NCI-H748 treated with DMSO at 0.1 percent for 48 hours (cell line): ENCODE measurements at regions not wholly inside any gene's neighbourhood (a gene's known extent, or its start where the extent isn't known, plus 50 kb on each side); places are given as distances from the start of the nearest gene placed in this dataset.
"Not testable (repeated sequence)": the region's sequence is repeated elsewhere in the genome, so short reads cannot be mapped to it uniquely, and the experiment has no call there.

Source experiments
- DNase-seq: peaks from one replicate; lab custom pipeline; 2025; lab: John Stamatoyannopoulos, UW

DNA sequence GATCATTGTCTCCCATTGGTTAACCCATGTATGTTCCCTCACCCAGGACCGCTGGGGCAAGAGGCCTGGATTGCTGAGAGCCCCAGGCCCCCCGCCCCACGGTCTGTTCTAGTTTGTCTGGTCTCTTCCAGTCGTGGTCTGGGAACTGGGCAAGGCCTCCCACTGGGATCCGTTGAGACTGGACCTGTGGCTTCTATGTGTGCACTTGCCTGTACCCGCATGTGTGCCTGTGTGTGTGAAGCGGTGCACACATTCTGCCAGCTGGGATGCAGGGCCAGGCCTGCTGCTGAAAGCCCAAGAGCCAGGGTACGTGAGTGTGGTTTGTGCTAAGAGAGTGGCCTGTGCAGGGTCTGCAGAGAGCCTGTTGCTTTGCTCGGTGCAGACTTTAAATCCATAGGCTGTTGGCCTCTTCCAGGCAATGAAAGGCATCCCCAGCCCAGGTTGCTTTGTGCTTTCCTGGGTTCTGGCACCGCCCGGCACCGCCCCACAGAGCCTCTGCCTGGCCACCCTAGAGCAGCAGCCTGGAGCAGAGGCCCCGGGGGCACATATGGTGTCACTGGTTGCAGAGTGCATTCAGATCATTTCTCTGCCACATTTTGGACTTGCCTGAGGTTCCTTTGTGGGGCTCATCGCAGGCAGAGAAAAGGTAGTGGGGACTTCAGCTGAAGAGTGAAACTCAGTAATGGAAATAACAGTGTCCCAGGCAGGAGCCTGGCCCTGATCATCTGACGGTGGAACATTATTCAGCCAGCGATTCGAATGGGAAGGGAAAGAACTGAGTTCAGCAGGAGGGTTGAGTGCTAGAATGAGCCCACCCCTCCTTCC, 215.5 kb downstream of the GLRX3 start:
- no peak for DNase-seq

- no peak for DNase-seq
Observed at GRCh38 chr10:130352291-130352645, 216.1 kb downstream of the GLRX3 start.

DNA sequence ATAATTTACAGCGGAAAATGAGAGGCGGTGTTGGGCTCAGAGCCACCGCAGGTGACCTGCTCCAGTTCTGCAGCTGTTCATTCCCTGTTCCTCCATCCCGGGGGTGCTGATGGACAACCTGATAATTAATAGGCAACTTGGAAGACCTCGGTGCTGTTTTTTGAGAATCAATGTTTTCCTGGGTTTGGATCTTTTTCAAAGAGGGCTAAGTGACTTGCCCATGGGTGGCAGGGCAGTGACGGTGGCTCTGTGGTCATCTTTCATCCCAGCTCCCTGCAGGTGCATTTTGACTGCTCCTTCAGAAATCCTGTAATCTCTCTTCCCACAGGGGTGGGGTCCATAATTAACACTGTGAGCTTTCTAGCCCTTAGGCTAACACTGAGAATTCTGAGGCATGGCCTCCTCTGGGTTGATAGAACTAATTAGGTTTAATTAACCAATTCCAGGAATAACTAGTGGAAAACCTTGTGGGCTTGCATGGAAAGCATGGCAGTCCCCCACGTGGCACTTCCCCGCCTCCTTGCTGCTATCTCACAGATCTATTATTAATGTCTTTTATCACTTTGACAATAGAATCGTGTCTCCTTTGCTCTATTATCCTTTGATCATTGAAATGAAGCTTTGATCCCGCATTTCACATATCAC, 217.9 kb downstream of the GLRX3 start:
- DNase-seq = no peak

- DNase-seq = no peak
Observed at GRCh38 chr10:130354573-130354954, 218.4 kb downstream of the GLRX3 start.

GRCh38 chr10:130354976-130355795, 219.0 kb downstream of the GLRX3 start:
- DNase-seq = no peak

- not testable (repeated sequence) for DNase-seq
Observed at GRCh38 chr10:130356429-130356828, 220.2 kb downstream of the GLRX3 start.

DNA sequence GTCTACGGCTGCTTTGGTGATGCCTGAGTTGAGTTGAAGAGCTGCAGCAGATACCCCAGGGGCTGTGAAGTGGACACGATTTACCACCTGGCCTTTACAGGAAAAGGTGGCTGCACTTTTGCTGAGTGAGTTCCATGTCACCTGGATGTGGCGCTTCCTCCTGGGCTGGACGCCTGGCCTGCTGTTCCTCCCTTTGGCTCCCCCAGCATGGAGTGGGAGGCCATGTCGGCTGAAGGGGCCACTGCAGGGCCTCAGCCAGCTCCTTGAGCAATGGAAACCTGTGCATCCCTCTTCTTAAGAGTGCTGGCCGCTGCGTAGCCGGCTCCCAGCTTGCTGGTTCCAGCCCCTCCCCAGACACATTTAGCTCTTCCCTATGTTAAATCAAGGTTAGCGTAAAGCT, 221.0 kb downstream of the GLRX3 start:
- no peak for DNase-seq

DNA sequence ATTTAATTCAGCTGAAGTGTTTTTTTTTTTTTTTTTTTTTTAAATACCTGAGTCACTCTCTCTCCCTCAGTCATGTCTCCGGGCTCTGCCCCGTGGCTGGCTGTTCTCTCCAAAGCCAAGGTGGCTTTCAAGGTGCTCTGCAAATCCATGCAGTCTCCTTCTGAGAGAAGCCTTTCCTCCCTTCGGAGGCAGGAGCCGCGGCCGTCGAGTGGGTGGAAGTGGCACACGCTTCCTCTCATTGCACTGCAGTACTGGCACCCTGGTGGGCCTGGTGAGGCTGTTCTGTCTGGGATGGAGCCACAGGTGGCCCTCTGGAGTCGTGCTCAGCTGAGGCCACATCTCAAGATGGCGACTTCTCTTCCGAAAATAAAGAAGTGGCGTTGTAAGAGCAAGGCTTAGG, 221.8 kb downstream of the GLRX3 start:
- no peak for DNase-seq

DNA sequence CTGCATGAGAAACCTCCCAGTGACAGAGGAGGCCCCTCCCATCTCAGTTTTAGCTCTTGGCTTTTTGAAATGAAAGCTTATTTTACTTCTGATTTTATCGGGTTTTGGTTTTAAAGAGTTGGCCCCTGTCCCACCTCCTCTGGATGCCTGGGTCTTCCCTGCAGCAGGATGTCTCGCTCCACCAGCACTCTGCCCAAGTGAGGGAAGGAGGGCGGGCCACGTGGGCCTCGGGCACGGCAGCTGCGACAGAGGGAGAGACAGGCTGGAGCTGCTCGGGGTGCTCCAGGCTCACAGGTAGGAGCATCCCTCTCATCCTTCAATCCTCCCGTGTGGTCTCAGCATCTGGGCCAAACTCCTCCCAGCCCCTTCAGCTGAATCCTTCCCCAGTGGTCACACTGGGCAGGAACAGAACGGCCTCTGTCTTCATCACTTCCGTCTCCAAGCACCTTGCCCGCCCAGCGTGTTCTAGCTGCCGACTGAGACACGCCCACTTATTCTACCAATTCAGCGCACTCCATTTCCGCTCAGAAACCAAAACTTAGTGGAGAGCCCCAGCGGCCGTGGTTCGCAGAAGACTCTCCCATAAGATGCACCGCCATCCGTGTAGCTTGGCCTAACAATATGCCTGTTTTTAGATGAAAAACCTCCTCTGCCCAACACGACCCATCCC, 222.9 kb downstream of the GLRX3 start:
- no peak for DNase-seq

- no peak for DNase-seq
Observed at GRCh38 chr10:130359711-130360110, 223.5 kb downstream of the GLRX3 start.

DNA sequence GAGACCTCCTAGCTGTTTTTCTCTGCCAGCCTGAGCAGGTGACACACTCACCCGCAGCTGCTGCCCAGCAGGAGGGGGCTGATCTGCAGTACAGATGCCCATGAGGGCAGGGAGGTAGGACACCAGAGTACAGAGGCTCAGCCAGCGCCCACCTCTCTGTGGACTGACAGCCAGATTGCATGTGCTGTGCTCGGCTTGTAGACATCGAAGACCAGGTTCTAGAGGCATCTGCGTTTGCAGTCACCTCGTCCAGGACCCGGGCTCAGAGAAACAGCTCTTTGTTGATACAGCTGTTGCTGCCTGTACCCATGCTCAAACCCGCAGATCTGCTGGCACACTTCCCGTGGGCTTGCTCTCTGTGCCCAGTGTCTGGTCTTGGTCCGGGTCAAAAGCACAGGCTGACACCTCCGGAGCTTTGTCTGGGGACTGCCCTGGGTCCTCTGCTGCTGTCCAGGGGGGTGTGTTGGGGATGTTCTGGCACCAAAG, 224.7 kb downstream of the GLRX3 start:
- no peak for DNase-seq

GRCh38 chr10:130361351-130362105, 225.3 kb downstream of the GLRX3 start:
- DNase-seq = no peak

GRCh38 chr10:130362308-130362761, 226.1 kb downstream of the GLRX3 start:
- no peak for DNase-seq

DNA sequence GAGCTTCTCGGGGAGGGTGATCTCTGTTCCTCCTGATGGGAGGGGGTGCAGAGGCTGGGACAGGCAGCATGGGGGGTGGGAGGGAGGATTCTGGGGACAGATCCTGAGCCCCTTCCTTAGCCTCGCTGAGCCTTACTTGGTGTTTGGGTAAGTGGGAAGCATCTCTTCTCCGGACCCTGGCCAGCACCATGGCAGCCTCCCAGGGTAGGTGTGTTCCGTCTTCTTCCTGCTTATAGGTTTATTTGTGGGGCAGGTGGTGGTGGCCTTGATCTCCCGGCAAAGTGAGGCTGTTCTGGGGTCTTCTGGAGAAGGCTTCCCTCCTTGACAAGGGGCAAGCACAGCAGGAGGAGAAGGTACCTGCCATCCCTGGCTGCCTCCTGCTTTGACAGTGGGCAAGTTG, 226.9 kb downstream of the GLRX3 start:
- DNase-seq = no peak

DNA sequence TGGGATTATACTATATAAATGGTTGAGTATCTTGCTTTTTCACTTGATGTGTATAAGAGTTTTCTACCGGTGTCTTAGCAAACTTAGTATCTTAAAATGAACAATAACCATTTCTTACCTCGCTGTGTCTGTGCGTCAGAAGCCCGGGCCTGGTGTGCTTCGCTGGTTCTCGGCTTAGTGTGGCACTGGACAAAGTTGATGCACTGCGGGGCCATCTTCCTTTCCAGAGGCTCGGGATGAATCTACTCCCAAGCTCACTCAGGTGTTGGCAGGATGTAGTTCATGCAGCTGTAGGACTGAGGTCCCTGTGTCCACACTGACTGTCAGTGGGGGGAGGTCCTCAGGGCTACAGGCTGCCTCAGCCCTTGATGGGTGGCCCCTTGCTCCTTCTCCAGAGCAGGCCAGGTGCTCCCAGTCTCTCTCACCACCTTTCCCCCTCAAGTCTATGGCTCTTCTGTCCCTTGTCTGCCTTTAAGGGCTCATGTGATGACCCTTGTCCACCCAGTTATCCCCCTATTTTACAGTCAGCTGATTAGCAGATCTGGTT, 227.8 kb downstream of the GLRX3 start:
- DNase-seq = no peak

GRCh38 chr10:130364631-130365411, 228.6 kb downstream of the GLRX3 start:
- DNase-seq = no peak

GRCh38 chr10:130368761-130369560, 232.8 kb downstream of the GLRX3 start:
- no peak for DNase-seq

- DNase-seq = no peak
Observed at GRCh38 chr10:130369645-130370381, 233.6 kb downstream of the GLRX3 start.

GRCh38 chr10:130370721-130371120, 234.5 kb downstream of the GLRX3 start:
- DNase-seq = no peak
